GM12878 (cell line): ENCODE measurements at regions not wholly inside any gene's neighbourhood (a gene's known extent, or its start where the extent isn't known, plus 50 kb on each side); places are given as distances from the start of the nearest gene placed in this dataset.

Experiments used
- ATAC-seq: fragments of 200-7000 bp; cut with Tn5 transposase; 3 replicates; pipeline ENCODE4 v1.9.1; 2020; ENCODE audit warnings: mild to moderate bottlenecking, moderate library complexity
- BruUV-seq: library from RNA; stranded (reverse); fragments of 400-500 nt; replicated peaks from 2 replicates; lab custom pipeline; 2021; lab: Mats Ljungman, UMichigan
- CTCF ChIA-PET: fragments of 300-600 bp; sonication (Branson Sonifier 250); formaldehyde crosslinking; extraction: SDS; loops from one replicate; lab custom pipeline; 2021; ENCODE audit warnings: inconsistent platforms; lab: Yijun Ruan, JAX
- POLR2A ChIA-PET: fragments of 350-600 bp; formaldehyde crosslinking; extraction: SDS; loops from one replicate; lab custom pipeline; 2021; ENCODE audit warnings: inconsistent platforms; lab: Charles Lee
- RAD21 ChIA-PET: fragments of 300-600 bp; sonication (Branson Sonifier 250); formaldehyde crosslinking; loops from one replicate; lab custom pipeline; 2023; ENCODE audit warnings: antibody characterized with exemption; ENCODE audit not compliant: unreplicated experiment; lab: Charles Lee
- SMC1A ChIA-PET: fragments of 300-600 bp; sonication (Branson Sonifier 250); formaldehyde crosslinking; loops from one replicate; lab custom pipeline; 2023; ENCODE audit not compliant: unreplicated experiment, uncharacterized antibody; lab: Charles Lee
- DNase-seq: peaks from one replicate; pipeline ENCODE4 v3.0.0-alpha.2; 2011; ENCODE audit warnings: low read depth, low spot score
- FAIRE-seq: peaks from 3 replicates; lab custom pipeline; 2011; peaks lifted over from hg19 to GRCh38; lab: Jason Lieb, UNC
- H2AFZ ChIP-seq: 2 replicates; pipeline ENCODE4 v1.6.0; 2011; ENCODE audit warnings: low read depth, low read length, control low read depth; ENCODE audit not compliant: control insufficient read depth
- H3K27ac ChIP-seq: 2 replicates; pipeline ENCODE4 v1.5.1; 2011; ENCODE audit warnings: control low read depth; ENCODE audit not compliant: control insufficient read depth, insufficient read depth
- H3K27me3 ChIP-seq, 2 experiments: replicated peaks in 1 of 2; 2 replicates each; pipeline versions ENCODE4 v1.6.0 to v1.6.1; 2011; ENCODE audit warnings: low read length in 1 of 2; ENCODE audit not compliant: control insufficient read depth in 2 of 2, insufficient read depth in 2 of 2
- H3K36me3 ChIP-seq, 2 experiments: 2 replicates each; pipeline ENCODE4 v1.5.1; 2011; ENCODE audit warnings: low read length in 1 of 2; ENCODE audit not compliant: control insufficient read depth in 2 of 2, insufficient read depth in 2 of 2
- H3K4me1 ChIP-seq: 2 replicates; pipeline ENCODE4 v1.6.1; 2011; ENCODE audit warnings: mild to moderate bottlenecking, low read length, moderate library complexity, mixed read lengths; ENCODE audit not compliant: control insufficient read depth, insufficient read depth
- H3K4me2 ChIP-seq: 2 replicates; pipeline ENCODE4 v1.6.0; 2011; ENCODE audit warnings: control low read depth; ENCODE audit not compliant: control insufficient read depth, insufficient read depth
- H3K4me3 ChIP-seq: fragments of 200-600 bp; sonication (generic); 2 replicates; pipeline ENCODE4 v1.5.1; 2016
- H3K79me2 ChIP-seq: 2 replicates; pipeline ENCODE4 v1.6.0; 2011; ENCODE audit warnings: low read length; ENCODE audit not compliant: control insufficient read depth, insufficient read depth
- H3K9ac ChIP-seq: 2 replicates; pipeline ENCODE4 v1.8.0; 2011; ENCODE audit warnings: low read length, control low read depth, mixed read lengths; ENCODE audit not compliant: control insufficient read depth, insufficient read depth
- H3K9me3 ChIP-seq: replicated peaks from 3 replicates; pipeline ENCODE4 v1.5.1; 2011; ENCODE audit warnings: mild to moderate bottlenecking, low read length; ENCODE audit not compliant: control insufficient read depth, insufficient read depth
- H4K20me1 ChIP-seq: 2 replicates; pipeline ENCODE4 v1.6.0; 2011; ENCODE audit not compliant: control insufficient read depth, insufficient read depth
- CBFB ChIP-seq: IDR thresholded peaks from 2 replicates; pipeline ENCODE4 v1.6.1; 2016; ENCODE audit warnings: antibody characterized with exemption, low read depth
- E4F1 ChIP-seq: fragments of 450-650 bp; IDR thresholded peaks from 2 replicates; pipeline ENCODE4 v1.6.1; 2018; ENCODE audit warnings: borderline replicate concordance, mild to moderate bottlenecking; ENCODE audit not compliant: partially characterized antibody
- EZH2 ChIP-seq: IDR thresholded peaks from 2 replicates; pipeline ENCODE4 v1.6.1; 2012; ENCODE audit warnings: low read depth, mild to moderate bottlenecking, control low read depth, inconsistent platforms, low read length, borderline replicate concordance; ENCODE audit not compliant: control insufficient read depth
- KAT2A ChIP-seq: conservative IDR thresholded peaks from 2 replicates; pipeline ENCODE4 v1.6.1; 2011; ENCODE audit warnings: low read depth, low read length; ENCODE audit not compliant: control insufficient read depth
- MYC ChIP-seq: IDR thresholded peaks from 2 replicates; pipeline ENCODE4 v1.6.1; 2011; ENCODE audit warnings: mild to moderate bottlenecking, low read length, moderate library complexity, inconsistent platforms; ENCODE audit not compliant: insufficient read depth, insufficient replicate concordance, insufficient read length, severe bottlenecking
- PAX8 ChIP-seq: fragments of 450-650 bp; IDR thresholded peaks from 2 replicates; pipeline ENCODE4 v1.6.1; 2017; ENCODE audit warnings: mild to moderate bottlenecking, moderate library complexity
- RAD51 ChIP-seq: fragments of 450-650 bp; IDR thresholded peaks from 2 replicates; pipeline ENCODE4 v1.6.1; 2016; ENCODE audit warnings: moderate library complexity, mild to moderate bottlenecking, inconsistent platforms
- RBBP5 ChIP-seq: fragments of 200-600 bp; sonication (generic); conservative IDR thresholded peaks from 2 replicates; pipeline ENCODE4 v1.6.1; 2016
- RELA ChIP-seq: fragments of 450-650 bp; IDR thresholded peaks from 2 replicates; pipeline ENCODE4 v1.8.0; 2014; ENCODE audit warnings: borderline replicate concordance; ENCODE audit not compliant: partially characterized antibody
- RELB ChIP-seq: fragments of 450-650 bp; IDR thresholded peaks from 2 replicates; pipeline ENCODE4 v1.6.1; 2017; ENCODE audit warnings: low read depth, mild to moderate bottlenecking, moderate library complexity
- SUPT20H ChIP-seq: IDR thresholded peaks from 2 replicates; pipeline ENCODE4 v1.6.1; 2011; ENCODE audit warnings: low read depth, mild to moderate bottlenecking, low read length, moderate library complexity, borderline replicate concordance; ENCODE audit not compliant: control insufficient read depth
- TBL1XR1 ChIP-seq: IDR thresholded peaks from 2 replicates; pipeline ENCODE4 v1.6.1; 2012; ENCODE audit warnings: low read depth, low read length, improper control_type of control experiment
- USF2 ChIP-seq: IDR thresholded peaks from 2 replicates; pipeline ENCODE4 v1.6.1; 2011; ENCODE audit warnings: low read depth, low read length, improper control_type of control experiment, borderline replicate concordance
- ZNF24 ChIP-seq: fragments of 450-650 bp; IDR thresholded peaks from 2 replicates; pipeline ENCODE4 v1.6.1; 2017; ENCODE audit warnings: antibody characterized with exemption, mild to moderate bottlenecking
- ZNF592 ChIP-seq: fragments of 450-650 bp; IDR thresholded peaks from 2 replicates; pipeline ENCODE4 v1.6.1; 2017; ENCODE audit warnings: mild to moderate bottlenecking, moderate library complexity
- in situ Hi-C: fragments of 300-500 bp; cut with MboI; formaldehyde crosslinking; loops from 9 replicates; pipeline ENCODE4 v1.14.3; 2018; ENCODE audit warnings: mixed read lengths
- intact Hi-C: fragments of 100-400 bp; cut with micrococcal nuclease; formaldehyde crosslinking; loops from one replicate; pipeline ENCODE4 v1.14.2; 2022; ENCODE audit not compliant: unreplicated experiment

- POLR2A ChIA-PET = no interaction called here
Observed at GRCh38 chr3:17941766-17942165, 199.3 kb upstream of the TBC1D5 start.

More at GRCh38 chr3:17941766-17942165, 199.3 kb upstream of the TBC1D5 start:
- Histone ChIP-seq H3K9ac (no peak overlapping the region), H3K4me1 (no peaks in the 10 kb centered on the region), H3K4me3 (no peak overlapping the region), H4K20me1 (no peaks in the 10 kb centered on the region), H3K36me3 (no peaks in the 10 kb centered on the region), H3K27me3 (no peaks in the 10 kb centered on the region; a peak in 2 of 4 replicates), H3K9me3 (no peaks in the 10 kb centered on the region), H3K79me2 (no peaks in the 10 kb centered on the region), H3K27ac (no peak overlapping the region), H3K4me2 (no peak overlapping the region), H2AFZ (no peak overlapping the region)
- TF ChIP-seq ZNF24 = no peak
- TF ChIP-seq USF2 = no peak
- no peak for TF ChIP-seq TBL1XR1
- TF ChIP-seq MYC = no peak
- TF ChIP-seq SUPT20H = no peak
- no peak for TF ChIP-seq RBBP5
- no peak for TF ChIP-seq RAD51
- no peak for TF ChIP-seq PAX8
- no peak for TF ChIP-seq RELA
- TF ChIP-seq RELB = no peak
- TF ChIP-seq ZNF592 = no peak
- TF ChIP-seq CBFB = no peak
- TF ChIP-seq KAT2A = no peak
- TF ChIP-seq E4F1 = no peak
- TF ChIP-seq EZH2 = no peak
- intact Hi-C loops = no loop called here
- in situ Hi-C loops = no loop called here
- no TSS peak for BruUV-seq
- RAD21 ChIA-PET = no interaction called here
- DNase-seq (no peak), FAIRE-seq (no peak), ATAC-seq (no peak)
- CTCF ChIA-PET = no interaction called here
- SMC1A ChIA-PET = no interaction called here
